ENCODE measurements at regions not wholly inside any gene's neighbourhood (a gene's known extent, or its start where the extent isn't known, plus 50 kb on each side); places are given as distances from the start of the nearest gene placed in this dataset.

GRCh38 chr6:6784514-6785162 lies 196.1 kb downstream of the LY86 start:
- DNase-seq, result no peak

DNA sequence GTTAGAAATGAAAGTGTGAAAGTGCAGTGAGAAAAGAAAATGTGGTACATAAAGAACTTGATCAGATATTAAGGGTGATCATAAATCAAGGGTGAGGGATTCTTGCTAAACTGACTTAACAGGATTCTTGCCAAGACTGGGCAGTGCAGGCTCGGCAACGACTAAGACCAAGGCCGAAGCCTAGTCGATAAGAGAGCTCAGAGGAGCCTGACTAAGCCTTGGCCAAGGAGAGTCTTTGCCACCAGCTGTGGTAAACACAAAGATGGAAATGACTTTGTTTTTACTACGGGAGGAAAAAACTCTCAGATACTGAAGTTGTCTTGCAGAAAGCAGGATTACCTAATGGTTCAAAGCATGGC lies 196.6 kb downstream of the LY86 start:
- no peak for DNase-seq

GRCh38 chr6:6788394-6789032 lies 200.0 kb downstream of the LY86 start:
- DNase-seq, result no peak

GRCh38 chr6:6790393-6790792 lies 201.9 kb downstream of the LY86 start:
- no peak for DNase-seq

- no peak for DNase-seq
Observed at GRCh38 chr6:6790891-6791290, 202.4 kb downstream of the LY86 start.

- DNase-seq, result no peak
Observed at GRCh38 chr6:6793388-6794250, 205.1 kb downstream of the LY86 start.

GRCh38 chr6:6795393-6795792 lies 206.9 kb downstream of the LY86 start:
- no peak for DNase-seq

GRCh38 chr6:6796818-6797217 lies 208.3 kb downstream of the LY86 start:
- DNase-seq, result no peak

GRCh38 chr6:6798448-6798860 lies 209.9 kb downstream of the LY86 start:
- no peak for DNase-seq

- DNase-seq, result no peak
Observed at GRCh38 chr6:6801005-6801335, 212.4 kb downstream of the LY86 start.

GRCh38 chr6:6801635-6802218 lies 213.2 kb downstream of the LY86 start:
- no peak for DNase-seq

DNA sequence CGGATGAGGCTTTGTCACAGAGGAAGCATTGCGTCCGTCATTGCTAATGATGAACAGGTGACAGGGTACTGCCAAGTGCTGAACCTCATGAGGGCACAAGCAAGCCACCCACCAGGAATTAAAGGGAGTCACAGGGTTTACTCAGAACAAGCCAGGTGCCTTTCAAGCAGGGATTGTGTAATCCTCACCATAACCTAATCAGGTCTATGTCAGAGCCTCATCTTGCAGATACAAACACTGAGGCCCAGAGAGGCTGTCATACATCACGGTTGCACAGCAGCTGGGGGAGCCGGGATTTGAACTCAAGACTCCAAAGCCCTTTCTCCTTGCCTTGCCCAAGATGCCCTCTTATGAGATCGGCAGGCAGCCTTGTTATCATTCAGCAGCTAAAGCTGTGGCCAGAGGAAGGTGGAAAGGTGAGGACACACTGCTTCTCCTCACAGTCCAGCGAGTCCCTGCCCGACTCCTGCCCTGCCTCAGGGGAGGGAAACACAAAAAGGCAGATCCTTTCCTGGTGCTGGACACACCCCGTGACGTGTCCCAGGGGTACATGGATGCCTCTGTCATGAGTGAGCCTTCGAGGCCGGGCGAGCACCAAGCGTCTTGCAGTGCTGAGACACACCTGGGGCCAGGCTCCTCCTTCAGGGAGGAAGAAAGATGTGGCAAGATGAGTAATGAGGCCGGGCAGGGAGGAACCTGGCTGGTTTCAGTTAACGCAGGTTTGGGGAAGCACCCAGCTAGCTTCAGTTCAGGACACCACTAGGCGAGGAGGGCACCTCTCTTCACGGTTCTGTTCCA lies 214.9 kb downstream of the LY86 start:
- DNase-seq, result no peak

GRCh38 chr6:6804843-6805615 lies 216.5 kb downstream of the LY86 start:
- no peak for DNase-seq

- DNase-seq, result no peak
Observed at GRCh38 chr6:6806844-6807518, 218.5 kb downstream of the LY86 start.

- no peak for DNase-seq
Observed at GRCh38 chr6:6808343-6808742, 219.8 kb downstream of the LY86 start.

DNA sequence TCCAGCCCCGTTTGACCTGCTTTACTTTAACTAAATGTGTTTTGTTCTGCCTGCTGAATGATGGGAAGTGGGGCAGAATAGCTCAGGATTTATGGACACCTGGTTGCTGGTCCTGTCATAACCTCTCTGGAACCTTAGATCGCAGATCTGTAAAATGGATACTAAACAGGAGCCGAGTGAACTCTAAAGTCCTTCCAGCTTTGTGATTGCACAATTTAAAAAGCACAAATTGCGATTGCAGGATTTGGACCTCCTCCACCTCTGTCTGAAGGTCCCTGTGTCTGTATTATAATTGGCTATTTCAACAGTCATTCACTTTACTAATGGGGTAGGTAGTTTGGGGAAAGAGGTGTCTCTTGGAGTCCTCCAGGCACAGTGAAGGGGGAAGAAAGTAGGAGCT lies 220.4 kb downstream of the LY86 start:
- no peak for DNase-seq

DNA sequence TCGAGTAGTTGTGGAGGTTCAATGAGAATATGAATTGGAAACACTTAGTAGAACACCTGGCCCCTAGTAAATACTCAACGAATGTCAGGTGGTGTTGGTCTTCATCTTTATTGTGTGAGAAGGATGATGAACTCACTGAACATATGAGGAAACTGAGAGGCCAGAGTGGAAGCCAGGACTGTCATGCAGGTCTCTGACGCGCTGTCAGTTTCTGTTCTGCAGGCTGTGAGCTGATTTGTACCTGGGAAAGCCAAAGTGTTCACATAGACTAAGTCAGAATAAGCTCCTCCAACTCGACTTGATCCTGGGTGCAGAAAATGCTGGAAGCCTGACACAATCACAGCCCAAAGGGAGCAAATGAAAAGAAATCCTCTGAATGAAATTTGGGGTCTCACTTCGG lies 222.2 kb downstream of the LY86 start:
- DNase-seq, result no peak

DNA sequence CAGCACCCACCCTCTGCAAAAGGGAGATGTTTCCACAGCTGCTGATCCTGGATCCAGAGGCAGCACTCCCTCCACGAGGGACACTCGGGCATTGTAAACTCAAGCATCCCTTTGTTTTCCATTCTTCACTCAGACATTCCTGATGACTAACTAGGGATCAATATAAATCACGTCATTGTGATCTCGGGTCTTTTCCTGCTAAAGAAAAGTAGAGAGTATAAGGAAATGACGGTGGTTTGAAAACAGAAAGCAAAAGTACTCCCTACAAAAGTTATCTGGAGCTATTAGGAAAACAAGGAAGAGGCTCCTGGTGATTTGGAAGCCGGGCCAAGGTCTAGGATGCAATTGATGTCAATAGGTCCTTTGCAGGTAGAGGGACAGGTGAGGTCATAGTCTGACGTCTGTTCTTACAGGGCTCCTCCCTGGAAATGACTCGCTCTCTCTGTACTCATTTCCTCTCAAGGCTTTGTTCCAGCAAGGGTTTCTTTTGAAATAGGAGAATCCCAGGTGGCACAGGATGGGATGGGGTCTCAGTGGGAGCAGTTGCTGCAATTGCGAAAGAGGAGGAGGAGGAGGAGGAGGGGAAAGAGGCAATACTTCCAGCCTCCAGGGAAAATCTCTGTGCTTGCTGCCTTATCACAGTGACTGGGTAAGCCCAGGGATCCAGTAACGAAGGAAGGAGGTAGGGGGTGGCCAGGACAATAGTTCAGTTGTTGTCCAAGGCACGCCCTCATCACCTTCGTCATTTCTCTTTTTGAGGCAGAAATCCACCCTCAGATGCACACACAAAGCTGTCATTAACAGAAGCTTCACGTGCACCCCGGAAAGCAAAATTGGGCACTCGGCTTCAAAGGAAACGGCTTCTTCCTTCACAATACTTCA lies 222.8 kb downstream of the LY86 start:
- no peak for DNase-seq

GRCh38 chr6:6812427-6812826 lies 223.9 kb downstream of the LY86 start:
- no peak for DNase-seq

DNA sequence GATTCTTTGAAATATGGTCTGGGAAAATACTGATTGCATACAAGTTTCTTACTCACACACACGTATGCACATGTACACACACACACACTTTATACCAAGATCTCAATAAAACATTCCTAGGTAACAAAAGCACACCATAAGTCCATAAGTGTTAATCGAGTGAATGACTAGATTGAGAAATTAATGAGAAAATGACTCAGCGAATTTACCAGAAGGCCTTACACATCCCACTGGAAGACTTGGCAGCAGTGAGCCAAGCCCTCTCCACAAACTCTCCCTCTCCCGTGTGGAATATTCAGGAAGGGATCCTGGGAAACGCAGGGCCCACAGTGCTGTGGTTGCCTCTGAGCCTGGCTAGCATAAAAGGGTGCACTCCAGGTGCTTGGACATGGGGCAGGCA lies 227.2 kb downstream of the LY86 start:
- no peak for DNase-seq

GRCh38 chr6:6816716-6817115 lies 228.2 kb downstream of the LY86 start:
- DNase-seq, result no peak

Measured in stimulated activated naive CD4-positive, alpha-beta T cell treated with Interleukin-2 at 50 U/mL for 16 hours (primary cell).